ENCODE measurements at regions not wholly inside any gene's neighbourhood (a gene's known extent, or its start where the extent isn't known, plus 50 kb on each side); places are given as distances from the start of the nearest gene placed in this dataset.

GRCh38 chr4:124810827-124811226 is 98.3 kb upstream of the ANKRD50 start:
- no peak for DNase-seq

GRCh38 chr4:124807421-124807820 is 94.9 kb upstream of the ANKRD50 start:
- DNase-seq, result no peak

GRCh38 chr4:124806403-124806802 is 93.9 kb upstream of the ANKRD50 start:
- DNase-seq, result peak in 1 of 51 donors; percentile 1

- DNase-seq, result no peak
These were observed 92.1 kb upstream of the ANKRD50 start for GRCh38 chr4:124804584-124804983.

DNA sequence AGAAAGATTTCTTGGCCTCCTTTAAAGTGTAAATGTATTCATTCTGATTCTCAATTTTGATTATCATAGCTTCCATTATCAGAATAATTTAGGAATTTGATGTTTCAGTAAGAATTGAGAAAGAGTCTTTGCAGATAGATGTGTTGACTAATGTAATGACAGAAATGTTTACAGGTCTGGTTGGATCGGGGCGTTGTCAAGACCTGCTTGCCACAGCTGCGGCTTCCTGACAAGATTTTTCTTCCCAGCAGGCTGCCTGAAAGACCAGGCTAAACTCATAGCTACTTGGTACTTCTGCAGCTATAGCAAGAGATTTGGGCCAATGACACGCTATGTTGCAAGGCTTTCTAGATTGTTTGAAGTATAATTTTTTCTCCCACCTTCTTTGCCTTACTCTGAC is 91.5 kb upstream of the ANKRD50 start:
- no peak for DNase-seq

DNA sequence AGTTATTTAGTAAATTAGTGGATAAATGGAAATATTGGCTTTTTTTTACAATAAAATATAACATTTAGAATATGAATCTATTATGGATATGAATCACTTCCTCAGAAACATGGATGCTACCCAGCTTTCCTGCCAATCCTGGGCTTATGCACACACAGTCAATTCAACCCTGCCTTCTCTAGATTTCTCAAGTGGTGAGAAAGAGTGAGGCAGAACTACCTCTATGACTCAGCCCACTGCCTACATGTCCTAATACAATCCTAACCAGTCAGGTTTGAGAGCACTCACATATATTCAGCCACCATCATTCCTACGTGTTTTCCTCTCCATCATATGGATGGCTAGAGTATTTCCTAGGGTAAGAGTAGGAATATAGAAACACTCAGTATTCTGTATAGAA is 91.1 kb upstream of the ANKRD50 start:
- no peak for DNase-seq

GRCh38 chr4:124803026-124803425 is 90.5 kb upstream of the ANKRD50 start:
- DNase-seq, result no peak

GRCh38 chr4:124797223-124797622 is 84.7 kb upstream of the ANKRD50 start:
- DNase-seq, result no peak

GRCh38 chr4:124790471-124790870 is 77.9 kb upstream of the ANKRD50 start:
- no peak for DNase-seq

DNA sequence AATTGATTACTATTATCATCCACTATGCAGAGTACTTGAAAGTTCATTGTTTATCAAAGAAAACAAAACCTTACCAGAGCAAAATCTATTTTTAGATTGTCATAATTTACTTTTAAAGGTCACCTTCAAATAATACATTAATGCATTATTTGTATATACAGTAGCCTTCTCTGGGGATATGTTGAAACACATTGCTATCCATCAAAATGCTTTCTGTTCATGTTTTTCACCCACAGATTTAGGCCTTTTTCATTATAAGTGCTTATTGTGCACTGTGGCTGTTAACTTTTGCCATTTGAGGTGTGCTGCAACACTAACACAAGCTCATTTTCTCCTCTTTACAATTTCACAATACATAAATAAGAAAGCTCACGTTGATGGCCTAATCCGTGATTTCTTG is 74.1 kb upstream of the ANKRD50 start:
- DNase-seq, result no peak

DNA sequence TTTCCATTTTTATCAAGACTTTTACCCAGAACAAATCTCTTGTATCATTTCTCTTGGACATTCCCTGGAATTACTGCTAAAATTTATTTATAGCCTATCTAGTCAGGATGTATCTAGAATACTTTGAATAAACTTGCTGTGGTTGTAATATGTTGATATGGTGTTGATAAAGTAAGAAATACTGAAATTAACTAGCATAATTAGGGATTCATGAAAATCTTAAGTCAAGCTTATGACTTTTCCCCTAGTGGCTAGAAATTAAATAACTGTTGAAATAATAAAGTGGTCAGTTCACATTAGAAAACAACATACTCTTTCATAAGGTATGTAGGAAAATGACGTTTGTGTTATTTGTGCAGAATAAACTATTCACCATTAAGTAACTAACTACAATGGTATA is 73.1 kb upstream of the ANKRD50 start:
- DNase-seq, result no peak

GRCh38 chr4:124783847-124784246 is 71.3 kb upstream of the ANKRD50 start:
- no peak for DNase-seq

GRCh38 chr4:124777007-124777406 is 64.5 kb upstream of the ANKRD50 start:
- no peak for DNase-seq

DNA sequence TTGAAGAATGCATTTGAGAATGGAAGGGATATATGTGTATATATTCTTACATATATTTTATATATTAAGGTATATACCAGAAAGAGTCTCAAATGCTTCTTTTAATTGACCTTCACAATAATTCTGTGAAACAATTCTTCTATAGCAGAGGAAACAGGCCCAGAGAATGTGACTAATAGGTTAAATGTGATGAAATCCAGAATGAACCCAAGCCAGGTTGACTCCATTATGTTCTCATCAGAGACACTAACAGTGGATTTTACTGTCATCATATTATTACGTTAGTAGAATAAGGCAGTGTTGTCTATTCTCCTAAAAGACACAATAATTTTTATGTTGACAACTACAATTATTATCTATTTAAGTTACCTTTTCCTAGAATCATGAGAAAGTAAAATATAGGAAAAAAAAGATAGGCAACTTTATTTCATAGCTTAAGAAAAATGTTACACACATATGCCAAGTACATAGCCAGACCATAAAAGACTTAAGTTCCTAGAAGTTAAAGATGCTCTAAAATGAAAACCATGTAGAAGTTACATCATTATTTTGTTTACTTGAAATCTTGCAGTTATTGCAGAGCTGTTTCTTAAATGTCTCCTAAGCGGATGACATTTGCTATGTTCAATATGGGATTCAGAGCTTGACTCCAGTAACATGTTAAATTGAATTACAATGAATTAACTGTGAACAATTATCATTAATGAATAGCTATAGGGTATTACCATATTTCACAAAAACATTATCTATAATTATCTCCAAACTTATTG is 56.2 kb upstream of the ANKRD50 start:
- no peak for DNase-seq

DNA sequence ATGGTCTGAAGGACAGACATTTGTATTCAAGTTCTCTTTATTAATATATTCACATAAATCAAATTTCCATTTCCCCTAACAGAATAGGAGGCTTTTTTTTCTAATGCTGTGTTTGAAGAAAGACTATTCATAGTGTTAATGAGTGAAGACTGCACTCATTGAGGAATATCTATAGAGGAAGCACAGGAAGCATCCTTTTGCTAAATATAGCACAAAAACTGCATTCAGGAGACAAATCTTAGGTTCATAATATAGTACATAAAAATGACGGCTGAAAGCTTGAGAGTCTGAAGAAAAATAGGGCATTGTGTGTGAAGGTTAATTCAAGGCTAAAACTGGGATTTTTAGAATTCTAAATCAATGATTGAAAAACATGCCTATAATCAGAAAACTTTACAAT is 50.4 kb upstream of the ANKRD50 start:
- DNase-seq, result no peak
